GM10248 (cell line): ENCODE measurements at regions not wholly inside any gene's neighbourhood (a gene's known extent, or its start where the extent isn't known, plus 50 kb on each side); places are given as distances from the start of the nearest gene placed in this dataset.
"Not testable (repeated sequence)": the region's sequence is repeated elsewhere in the genome, so short reads cannot be mapped to it uniquely, and the experiment has no call there.

Experiments
- CTCF ChIA-PET: fragments of 300-600 bp; sonication (Branson Sonifier 250); formaldehyde crosslinking; extraction: SDS; loops from one replicate; lab custom pipeline; 2021; ENCODE audit warnings: antibody characterized with exemption; lab: Yijun Ruan, JAX
- POLR2A ChIA-PET: fragments of 350-650 bp; sonication (Branson Sonifier 250); formaldehyde crosslinking; extraction: SDS; loops from one replicate; lab custom pipeline; 2020; ENCODE audit warnings: antibody characterized with exemption; lab: Yijun Ruan, JAX
- DNase-seq: peaks from one replicate; pipeline ENCODE4 v3.0.0; 2012; ENCODE audit errors: extremely low spot score
- CTCF ChIP-seq: IDR thresholded peaks from 2 replicates; pipeline ENCODE4 v1.5.1; 2012; ENCODE audit warnings: mild to moderate bottlenecking, low read depth; ENCODE audit errors: extremely low read depth, missing control alignments, control extremely low read depth

- POLR2A ChIA-PET: no interaction called here
- no peak for DNase-seq
- no peak for TF ChIP-seq CTCF
- CTCF ChIA-PET: no interaction called here
These were observed 500.1 kb downstream of the MFSD1 start for GRCh38 chr3:159301961-159302360.

GRCh38 chr3:159305017-159305416 lies 503.2 kb downstream of the MFSD1 start:
- no peak for DNase-seq
- no peak for TF ChIP-seq CTCF
- POLR2A ChIA-PET: no interaction called here
- CTCF ChIA-PET: interaction anchor here (0.9 kb wide), 1 partner anchor 17 kb away, joined by 4 read pairs; no protein-coding TSS in a partner anchor

GRCh38 chr3:159316706-159317105 lies 514.9 kb downstream of the MFSD1 start:
- POLR2A ChIA-PET, CTCF ChIA-PET, DNase-seq: not testable (repeated sequence)

DNA sequence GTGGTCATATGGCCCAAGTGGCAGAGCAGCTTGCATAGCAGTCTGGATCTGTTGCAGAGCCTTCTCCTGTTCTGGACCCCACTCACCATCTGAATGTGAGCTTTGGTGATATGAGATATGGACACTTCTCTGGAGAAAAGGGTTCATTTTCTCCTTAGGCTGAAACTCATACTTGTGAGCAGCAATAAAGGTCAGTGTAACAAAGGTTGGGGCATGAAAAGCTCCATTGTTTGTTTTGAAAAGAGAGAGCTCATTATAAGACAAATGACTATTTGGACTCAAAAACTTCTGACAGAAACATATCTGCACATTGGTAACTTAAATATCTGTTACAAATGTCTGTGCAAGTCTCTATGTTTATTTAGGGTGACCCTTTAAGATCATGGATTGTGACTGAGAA lies 517.3 kb downstream of the MFSD1 start:
- DNase-seq: no peak
- ChIA-PET CTCF (interaction anchor here (5.9 kb wide), 1 partner anchor 486 kb away, joined by 97 read pairs; no protein-coding TSS in a partner anchor), POLR2A (no interaction called here)
- no peak for TF ChIP-seq CTCF

- ChIA-PET POLR2A (no interaction called here), CTCF (interaction anchor here (0.7 to 5.9 kb wide), 9 partner anchors 9 to 684 kb away, joined by 3 to 97 read pairs (median 4); no protein-coding TSS in a partner anchor)
- DNase-seq: peak; percentile 42
- peak; percentile 79 for TF ChIP-seq CTCF
These were observed 520.6 kb downstream of the MFSD1 start for GRCh38 chr3:159322322-159322939.

- no peak for DNase-seq
- CTCF ChIA-PET: interaction anchor here (2.6 to 5.9 kb wide), 2 partner anchors 13 to 481 kb away, joined by 25 to 97 read pairs; no protein-coding TSS in a partner anchor
- TF ChIP-seq CTCF: no peak
- POLR2A ChIA-PET: no interaction called here
These were observed 522.0 kb downstream of the MFSD1 start for GRCh38 chr3:159323848-159324247.

DNA sequence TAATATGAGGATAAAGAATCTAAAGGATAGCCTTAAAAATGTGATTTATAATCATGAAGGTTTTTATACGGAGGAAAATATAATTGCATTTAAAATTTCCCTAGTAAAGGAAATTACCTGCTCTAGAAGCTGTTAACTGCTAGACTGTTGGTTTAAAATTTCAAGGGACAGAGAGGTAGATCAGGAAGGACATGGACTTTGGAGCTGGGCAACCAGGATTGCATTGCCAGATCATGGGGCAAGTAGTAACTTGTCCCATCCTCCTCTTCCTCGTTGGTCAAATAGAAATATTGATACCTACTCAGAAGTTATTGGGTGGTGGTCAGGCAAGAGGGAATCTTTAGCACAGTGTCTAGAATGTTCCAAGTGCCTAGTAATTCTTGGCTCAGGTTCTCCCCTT lies 525.1 kb downstream of the MFSD1 start:
- no peak for TF ChIP-seq CTCF
- POLR2A ChIA-PET: no interaction called here
- CTCF ChIA-PET: interaction anchor here (3.0 kb wide), 1 partner anchor 478 kb away, joined by 11 read pairs; no protein-coding TSS in a partner anchor

More for the DNA sequence above, 525.1 kb downstream of the MFSD1 start:
- no peak for DNase-seq
